Endodermal cell (in vitro differentiated cells): ENCODE measurements at regions not wholly inside any gene's neighbourhood (a gene's known extent, or its start where the extent isn't known, plus 50 kb on each side); places are given as distances from the start of the nearest gene placed in this dataset.

Source experiments
- DNase-seq: peaks from one replicate; pipeline ENCODE4 v3.0.0-alpha.2; 2017
- H3K27ac ChIP-seq: 2 replicates; pipeline ENCODE4 v1.5.1; 2013; ENCODE audit warnings: mild to moderate bottlenecking, low read depth, low read length, moderate library complexity
- H3K27me3 ChIP-seq: 2 replicates; pipeline ENCODE4 v1.6.1; 2013; ENCODE audit warnings: mild to moderate bottlenecking, low read length, moderate library complexity; ENCODE audit not compliant: insufficient read depth, control insufficient read depth, poor library complexity, severe bottlenecking
- H3K36me3 ChIP-seq: 2 replicates; pipeline ENCODE4 v1.7.0; 2013; ENCODE audit warnings: mild to moderate bottlenecking, low read length, moderate library complexity; ENCODE audit not compliant: control insufficient read depth, insufficient read depth
- H3K4me1 ChIP-seq: one replicate; pipeline ENCODE4 v1.7.0; 2013; ENCODE audit warnings: low read length; ENCODE audit not compliant: control insufficient read depth, insufficient read depth
- H3K4me3 ChIP-seq: 2 replicates; pipeline ENCODE4 v1.5.1; 2013; ENCODE audit warnings: mild to moderate bottlenecking, low read length, moderate library complexity
- H3K9ac ChIP-seq: 2 replicates; pipeline ENCODE4 v1.6.1; 2013; ENCODE audit warnings: mild to moderate bottlenecking, low read length, moderate library complexity; ENCODE audit not compliant: poor library complexity, severe bottlenecking; ENCODE audit errors: extremely low read depth
- H3K9me3 ChIP-seq: 2 replicates; pipeline ENCODE4 v1.6.1; 2013; ENCODE audit warnings: mild to moderate bottlenecking, low read length, moderate library complexity; ENCODE audit not compliant: control insufficient read depth
- H3K27ac Mint-ChIP-seq: 2 replicates; pipeline ENCODE4 v1.8.0; 2020; ENCODE audit warnings: mixed read lengths
- H3K27me3 Mint-ChIP-seq: 2 replicates; pipeline ENCODE4 v1.8.0; 2021; ENCODE audit warnings: mild to moderate bottlenecking, mixed read lengths; ENCODE audit not compliant: insufficient read depth
- H3K36me3 Mint-ChIP-seq: 2 replicates; pipeline ENCODE4 v1.8.0; 2020; ENCODE audit warnings: low read depth, mixed read lengths
- H3K4me1 Mint-ChIP-seq: 2 replicates; pipeline ENCODE4 v1.8.0; 2020; ENCODE audit warnings: mixed read lengths
- H3K4me3 Mint-ChIP-seq: 2 replicates; pipeline ENCODE4 v1.8.0; 2020; ENCODE audit warnings: mild to moderate bottlenecking, moderate library complexity, mixed read lengths
- H3K9me3 Mint-ChIP-seq: 2 replicates; pipeline ENCODE4 v1.8.0; 2020; ENCODE audit warnings: mild to moderate bottlenecking, mixed read lengths
- CTCF ChIP-seq: fragments of 200-600 bp; sonication (generic); conservative IDR thresholded peaks from 2 replicates; pipeline ENCODE4 v1.5.0; 2021; ENCODE audit warnings: antibody characterized with exemption, mild to moderate bottlenecking
- WGBS, 2 experiments: methylation state at CpG; one replicate each; pipeline versions ENCODE4 v1.1.5 to v1.1.7; 2013; ENCODE audit warnings: missing lambda C conversion rate in 2 of 2, mixed read lengths in 1 of 2; ENCODE audit not compliant: insufficient coverage in 1 of 2, insufficient read length in 1 of 2; 5-methylcytosine and 5-hydroxymethylcytosine counted together

DNA sequence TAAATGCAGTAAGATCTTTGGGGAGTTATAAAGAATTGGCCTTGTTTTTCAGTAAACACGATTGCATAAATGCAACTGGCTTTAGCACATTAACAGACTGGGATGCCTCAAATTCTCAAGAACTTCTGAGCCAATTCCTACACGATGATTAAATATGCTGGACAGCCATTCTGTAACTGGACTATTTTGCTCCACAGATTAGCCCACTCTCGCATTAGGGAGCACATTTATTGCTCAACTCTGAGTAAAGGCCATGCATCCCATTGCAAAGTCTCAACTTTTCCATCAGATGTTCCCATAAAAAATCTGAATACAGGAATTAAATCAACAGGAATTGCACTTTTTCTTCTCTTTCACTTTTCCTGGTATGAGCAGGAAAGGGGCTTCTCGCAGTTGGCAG, 66.7 kb upstream of the PRICKLE2 start:
- WGBS, 2 experiments, result 92 to 97% methylated on average over 4 of the region's 4 CpGs

GRCh38 chr3:64291345-64291744, 66.1 kb upstream of the PRICKLE2 start:
- Mint-ChIP-seq H3K4me1 (peaks cover 6% of the 10 kb centered on the region), H3K36me3 (no peaks in the 10 kb centered on the region), H3K27me3 (no peaks in the 10 kb centered on the region), H3K27ac (no peak overlapping the region), H3K9me3 (peaks cover 4% of the 10 kb centered on the region), H3K4me3 (no peak overlapping the region)
- no peak overlapping the region for H3K27ac ChIP-seq
- no peak overlapping the region for H3K4me3 ChIP-seq
- peaks cover 4% of the 10 kb centered on the region for H3K4me1 ChIP-seq
- TF ChIP-seq CTCF, result no peak
- no peaks in the 10 kb centered on the region for H3K36me3 ChIP-seq
- DNase-seq, result no peak
- 84 to 90% methylated on average over 3 of the region's 3 CpGs for WGBS, 2 experiments
- H3K9me3 ChIP-seq, result peaks cover 4% of the 10 kb centered on the region
- no peaks in the 10 kb centered on the region for H3K27me3 ChIP-seq
- no peak overlapping the region for H3K9ac ChIP-seq

More for the DNA sequence above, 66.7 kb upstream of the PRICKLE2 start:
- peaks cover 10% of the 10 kb centered on the region for H3K9me3 ChIP-seq
- Mint-ChIP-seq H3K9me3 (peaks cover 10% of the 10 kb centered on the region), H3K27ac (no peak overlapping the region), H3K4me1 (peaks cover 6% of the 10 kb centered on the region), H3K36me3 (no peaks in the 10 kb centered on the region), H3K4me3 (no peak overlapping the region), H3K27me3 (no peaks in the 10 kb centered on the region)
- no peak overlapping the region for H3K9ac ChIP-seq
- H3K27me3 ChIP-seq, result no peaks in the 10 kb centered on the region
- H3K4me3 ChIP-seq, result no peak overlapping the region
- no peak for TF ChIP-seq CTCF
- no peaks in the 10 kb centered on the region for H3K36me3 ChIP-seq
- no peak overlapping the region for H3K27ac ChIP-seq
- no peak for DNase-seq
- H3K4me1 ChIP-seq, result peaks cover 4% of the 10 kb centered on the region

GRCh38 chr3:64290864-64291263, 65.6 kb upstream of the PRICKLE2 start:
- Histone ChIP-seq H3K36me3 (no peaks in the 10 kb centered on the region), H3K27ac (no peak overlapping the region), H3K9ac (no peak overlapping the region), H3K27me3 (no peaks in the 10 kb centered on the region), H3K4me1 (peaks cover 4% of the 10 kb centered on the region), H3K9me3 (no peaks in the 10 kb centered on the region), H3K4me3 (no peak overlapping the region)
- H3K36me3 Mint-ChIP-seq, result no peaks in the 10 kb centered on the region
- no peak overlapping the region for H3K4me3 Mint-ChIP-seq
- 88 to 92% methylated on average over 5 of the region's 5 CpGs for WGBS, 2 experiments
- H3K4me1 Mint-ChIP-seq, result peaks cover 6% of the 10 kb centered on the region
- TF ChIP-seq CTCF, result no peak
- no peaks in the 10 kb centered on the region for H3K9me3 Mint-ChIP-seq
- no peak overlapping the region for H3K27ac Mint-ChIP-seq
- H3K27me3 Mint-ChIP-seq, result no peaks in the 10 kb centered on the region
- no peak for DNase-seq
